NCI-H1694 (cell line): ENCODE measurements at regions not wholly inside any gene's neighbourhood (a gene's known extent, or its start where the extent isn't known, plus 50 kb on each side); places are given as distances from the start of the nearest gene placed in this dataset.
"Not testable (repeated sequence)": the region's sequence is repeated elsewhere in the genome, so short reads cannot be mapped to it uniquely, and the experiment has no call there.

Source experiments
- DNase-seq: peaks from one replicate; lab custom pipeline; 2025; lab: John Stamatoyannopoulos, UW

GRCh38 chr13:88717946-88718345 lies 1046.8 kb downstream of the SLITRK5 start:
- no peak for DNase-seq

- DNase-seq = no peak
These were observed 1047.6 kb downstream of the SLITRK5 start for GRCh38 chr13:88718781-88719180.

GRCh38 chr13:88726075-88726474 lies 1054.9 kb downstream of the SLITRK5 start:
- no peak for DNase-seq

GRCh38 chr13:88727236-88727635 lies 1056.1 kb downstream of the SLITRK5 start:
- not testable (repeated sequence) for DNase-seq

GRCh38 chr13:88729605-88730004 lies 1058.4 kb downstream of the SLITRK5 start:
- DNase-seq = no peak

- DNase-seq = no peak
These were observed 1064.9 kb downstream of the SLITRK5 start for GRCh38 chr13:88736026-88736425.

GRCh38 chr13:88739195-88739594 lies 1068.0 kb downstream of the SLITRK5 start:
- DNase-seq = no peak

GRCh38 chr13:88744289-88744688 lies 1073.1 kb downstream of the SLITRK5 start:
- DNase-seq = no peak

GRCh38 chr13:88745011-88745410 lies 1073.8 kb downstream of the SLITRK5 start:
- DNase-seq = no peak

GRCh38 chr13:88752041-88752440 lies 1080.9 kb downstream of the SLITRK5 start:
- no peak for DNase-seq

GRCh38 chr13:88754141-88754540 lies 1083.0 kb downstream of the SLITRK5 start:
- DNase-seq = no peak

GRCh38 chr13:88761145-88761544 lies 1090.0 kb downstream of the SLITRK5 start:
- DNase-seq = no peak

- no peak for DNase-seq
These were observed 1092.9 kb downstream of the SLITRK5 start for GRCh38 chr13:88764103-88764502.

GRCh38 chr13:88800505-88800904 lies 1129.3 kb downstream of the SLITRK5 start:
- DNase-seq = no peak

- DNase-seq = no peak
These were observed 1130.2 kb downstream of the SLITRK5 start for GRCh38 chr13:88801361-88801760.

GRCh38 chr13:88802886-88803285 lies 1131.7 kb downstream of the SLITRK5 start:
- no peak for DNase-seq

GRCh38 chr13:88806438-88806837 lies 1135.3 kb downstream of the SLITRK5 start:
- no peak for DNase-seq

- DNase-seq = no peak
These were observed 1146.4 kb downstream of the SLITRK5 start for GRCh38 chr13:88817560-88817959.

- no peak for DNase-seq
These were observed 1151.9 kb downstream of the SLITRK5 start for GRCh38 chr13:88823114-88823513.

- no peak for DNase-seq
These were observed 1153.0 kb downstream of the SLITRK5 start for GRCh38 chr13:88824218-88824617.

GRCh38 chr13:88840085-88840484 lies 1168.9 kb downstream of the SLITRK5 start:
- DNase-seq = no peak

- DNase-seq = not testable (repeated sequence)
These were observed 1181.1 kb downstream of the SLITRK5 start for GRCh38 chr13:88852293-88852692.

GRCh38 chr13:88857256-88857655 lies 1186.1 kb downstream of the SLITRK5 start:
- no peak for DNase-seq

GRCh38 chr13:88862095-88862620 lies 1191.0 kb downstream of the SLITRK5 start:
- DNase-seq = no peak

- DNase-seq = no peak
These were observed 1191.9 kb downstream of the SLITRK5 start for GRCh38 chr13:88863116-88863515.
